Tibial nerve (tissue), 4 donors: ENCODE measurements at regions not wholly inside any gene's neighbourhood (a gene's known extent, or its start where the extent isn't known, plus 50 kb on each side); places are given as distances from the start of the nearest gene placed in this dataset.

Source experiments
- CTCF ChIP-seq, 5 experiments: fragments of 200-600 bp in 3 of 5; fragments of 450-650 bp in 2 of 5; sonication (generic) in 3 of 5; IDR thresholded peaks; one replicate each; pipeline ENCODE4 v1.5.1; 2016 to 2019; ENCODE audit warnings: antibody characterized with exemption in 5 of 5, mild to moderate bottlenecking in 3 of 5, moderate library complexity in 2 of 5
- EP300 ChIP-seq, 2 donors: sonication (generic); formaldehyde crosslinking; IDR thresholded peaks; one replicate each; pipeline ENCODE4 v1.6.1; 2017; ENCODE audit warnings: antibody characterized with exemption in 2 of 2, mild to moderate bottlenecking in 1 of 2
- POLR2A ChIP-seq, 2 donors: fragments of 450-650 bp; IDR thresholded peaks; one replicate each; pipeline ENCODE4 v1.6.1; 2017; ENCODE audit warnings: antibody characterized with exemption in 2 of 2, mild to moderate bottlenecking in 2 of 2, moderate library complexity in 2 of 2

- TF ChIP-seq POLR2A (IDR thresholded peaks at IDR 0.05) (no peak), CTCF (IDR thresholded peaks at IDR 0.05) (no peak), EP300 (IDR thresholded peaks at IDR 0.05) (no peak)
These were observed 453.9 kb downstream of the TSN start for GRCh38 chr2:122209377-122209776.
